GM21367 (cell line): ENCODE measurements at regions not wholly inside any gene's neighbourhood (a gene's known extent, or its start where the extent isn't known, plus 50 kb on each side); places are given as distances from the start of the nearest gene placed in this dataset.
"Not testable (repeated sequence)": the region's sequence is repeated elsewhere in the genome, so short reads cannot be mapped to it uniquely, and the experiment has no call there.

Experiments used
- ATAC-seq: cut with Tn5 transposase; IDR thresholded peaks from one replicate; pipeline ENCODE4 v1.9.1; 2021; ENCODE audit not compliant: unreplicated experiment

DNA sequence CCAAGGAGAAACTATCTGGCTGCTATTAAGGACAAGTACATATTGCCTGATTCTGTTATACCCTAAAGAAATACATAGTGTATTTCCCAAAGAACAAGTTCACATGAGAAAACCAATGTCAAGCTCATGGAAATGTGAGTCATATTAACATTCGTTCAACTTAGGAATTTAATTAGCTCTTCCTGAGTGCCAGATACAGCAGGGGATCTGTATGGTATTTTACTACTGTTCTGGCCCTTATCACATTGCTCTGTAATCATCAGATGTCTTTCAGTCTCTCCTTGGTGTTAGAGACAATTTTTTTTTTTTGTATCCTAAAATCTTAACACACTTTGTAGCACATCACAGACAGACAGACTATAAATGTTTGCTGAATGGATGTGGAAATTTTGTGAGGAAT is 395.0 kb upstream of the CRIM1 start:
- no peak for ATAC-seq

DNA sequence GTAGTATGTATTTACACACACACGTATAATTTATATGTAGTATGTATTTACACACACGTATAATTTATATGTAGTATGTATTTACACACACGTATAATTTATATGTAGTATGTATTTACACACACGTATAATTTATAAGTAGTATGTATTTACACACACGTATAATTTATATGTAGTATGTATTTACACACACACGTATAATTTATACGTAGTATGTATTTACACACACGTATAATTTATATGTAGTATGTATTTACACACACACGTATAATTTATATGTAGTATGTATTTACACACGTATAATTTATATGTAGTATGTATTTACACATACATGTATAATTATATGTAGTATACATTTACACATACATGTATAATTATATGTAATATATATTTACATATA is 398.5 kb upstream of the CRIM1 start:
- not testable (repeated sequence) for ATAC-seq

DNA sequence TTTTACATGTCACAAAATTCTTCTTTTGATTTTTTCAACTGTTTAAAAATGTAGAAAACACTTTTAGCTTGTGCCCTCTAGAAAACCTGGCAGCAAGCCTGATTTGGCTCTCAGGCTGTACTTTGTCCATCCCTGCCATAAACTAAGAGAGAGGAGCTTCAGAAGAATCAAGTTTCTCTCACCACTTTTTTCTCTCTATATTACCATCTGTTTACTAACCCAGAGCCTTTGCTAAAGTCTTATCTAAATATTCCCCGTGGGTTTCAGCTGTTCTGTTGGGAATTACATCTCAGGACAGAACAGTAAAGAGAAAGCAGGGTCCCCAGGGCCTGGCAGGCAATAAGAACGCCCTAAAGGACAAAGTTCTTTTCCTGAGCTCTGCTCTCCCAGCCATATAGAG is 409.1 kb upstream of the CRIM1 start:
- no peak for ATAC-seq

DNA sequence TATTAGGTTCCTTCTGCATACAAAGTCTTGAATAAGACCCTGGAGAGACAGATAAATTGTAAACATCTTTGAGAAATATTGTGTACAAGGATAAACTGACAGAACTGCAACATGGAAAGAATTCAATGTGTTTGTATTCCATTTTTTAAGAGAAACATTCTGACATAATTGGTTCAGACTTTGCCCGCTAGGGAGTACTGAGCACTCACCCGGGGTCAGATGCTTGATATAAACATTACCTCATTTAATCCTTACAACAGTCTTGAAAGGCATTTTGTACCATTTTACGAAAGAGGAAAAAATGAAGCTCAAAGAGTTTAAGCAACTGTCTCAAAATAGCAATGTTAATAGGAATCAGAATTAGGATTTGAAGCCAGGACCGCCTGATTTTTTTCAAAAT is 416.7 kb upstream of the CRIM1 start:
- ATAC-seq = no peak

DNA sequence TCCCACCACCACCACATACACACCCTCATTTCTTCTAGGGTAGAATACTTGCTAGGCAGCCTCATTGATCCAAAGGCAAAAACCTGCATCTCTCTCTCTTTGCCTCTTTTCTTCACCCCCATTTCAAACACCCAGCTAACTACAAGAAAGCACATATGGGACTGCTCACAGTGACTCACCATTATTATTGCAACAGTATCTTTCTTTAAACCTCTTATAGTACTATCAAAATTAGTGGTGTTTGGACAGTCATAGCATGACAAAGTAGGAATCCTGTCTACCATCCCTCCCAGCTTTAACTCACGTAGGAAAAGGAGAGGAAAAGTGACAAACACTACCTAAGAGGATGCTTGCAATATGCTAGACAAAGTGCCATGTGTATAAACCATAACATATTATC is 422.5 kb upstream of the CRIM1 start:
- no peak for ATAC-seq

GRCh38 chr2:35932276-35932963 is 423.2 kb upstream of the CRIM1 start:
- ATAC-seq = no peak

DNA sequence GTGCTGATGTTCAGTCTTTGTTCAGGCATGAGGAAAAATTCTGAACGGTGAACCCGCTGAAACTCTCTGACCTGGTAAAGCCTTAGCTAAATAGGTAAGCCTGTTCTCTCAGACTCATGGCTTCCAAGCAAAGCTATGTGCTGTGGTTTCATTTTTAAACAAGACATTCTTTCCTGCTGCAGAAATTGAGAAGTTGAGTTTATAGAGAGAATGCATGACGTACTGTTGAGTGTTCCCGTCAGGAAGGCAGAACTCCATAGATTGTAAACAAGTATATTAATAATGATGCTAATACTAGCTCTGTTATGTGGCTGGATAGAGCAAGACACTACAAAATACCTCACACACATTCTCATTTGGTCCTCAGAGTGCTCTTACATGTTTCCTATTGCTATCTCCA is 424.0 kb upstream of the CRIM1 start:
- no peak for ATAC-seq

GRCh38 chr2:35931115-35931514 is 424.5 kb upstream of the CRIM1 start:
- ATAC-seq = no peak

DNA sequence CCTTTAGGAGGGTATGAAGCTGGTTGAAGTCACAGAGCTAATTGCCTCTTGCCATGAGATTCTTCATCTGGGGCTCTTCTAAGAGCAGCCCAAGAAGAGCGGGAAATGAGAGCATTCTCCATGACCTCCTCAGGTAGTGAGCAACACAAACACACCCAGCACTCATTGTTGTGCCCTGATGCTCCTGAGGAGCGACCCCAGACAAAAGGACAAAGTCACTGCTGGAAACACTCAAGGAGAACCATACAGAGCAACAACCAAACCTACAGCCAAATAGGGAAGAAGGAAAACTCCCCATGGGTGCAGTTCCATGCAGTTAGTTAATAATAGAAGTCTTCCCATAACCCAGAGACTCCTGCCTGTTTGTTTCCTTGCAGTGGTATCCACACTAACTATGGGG is 426.0 kb upstream of the CRIM1 start:
- ATAC-seq = no peak

DNA sequence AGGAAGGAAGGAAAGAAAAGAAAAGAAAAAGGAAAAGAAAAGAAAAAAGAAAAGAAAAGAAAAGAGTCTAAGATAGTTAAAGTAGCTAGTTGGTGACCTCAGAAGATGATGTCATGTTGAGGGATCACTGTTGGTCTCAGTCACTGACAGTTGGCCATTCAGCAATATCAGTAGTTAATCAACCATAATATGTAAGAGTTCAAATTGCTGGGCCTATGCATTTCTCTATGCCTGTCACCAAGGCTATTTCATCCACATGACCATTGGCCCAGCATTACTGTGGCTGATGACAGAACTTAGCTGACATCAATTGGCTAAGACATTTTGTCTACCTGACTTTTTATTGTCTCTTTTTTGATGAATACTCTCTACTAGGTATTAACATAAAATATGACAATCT is 435.5 kb upstream of the CRIM1 start:
- no peak for ATAC-seq

GRCh38 chr2:35915261-35915660 is 440.3 kb upstream of the CRIM1 start:
- ATAC-seq = no peak

DNA sequence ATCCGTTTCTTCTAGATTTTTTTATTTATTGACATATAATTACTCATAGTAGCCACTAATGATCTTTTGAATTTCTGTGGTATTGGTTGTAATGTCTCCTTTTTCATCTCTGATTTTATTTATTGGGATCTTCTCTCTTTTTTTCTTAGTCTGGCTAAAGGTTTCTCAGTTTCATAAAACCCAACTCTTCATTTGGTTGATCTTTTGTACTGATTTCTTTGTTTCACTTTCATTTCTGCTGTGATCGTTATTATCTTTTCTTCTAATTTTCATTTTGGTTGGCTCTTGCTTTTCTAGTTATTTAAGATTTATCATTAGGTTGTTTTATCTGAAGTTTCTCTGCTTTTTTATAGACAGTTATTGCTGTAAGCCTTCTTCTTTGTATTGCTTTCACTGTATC is 463.6 kb upstream of the CRIM1 start:
- ATAC-seq = no peak

DNA sequence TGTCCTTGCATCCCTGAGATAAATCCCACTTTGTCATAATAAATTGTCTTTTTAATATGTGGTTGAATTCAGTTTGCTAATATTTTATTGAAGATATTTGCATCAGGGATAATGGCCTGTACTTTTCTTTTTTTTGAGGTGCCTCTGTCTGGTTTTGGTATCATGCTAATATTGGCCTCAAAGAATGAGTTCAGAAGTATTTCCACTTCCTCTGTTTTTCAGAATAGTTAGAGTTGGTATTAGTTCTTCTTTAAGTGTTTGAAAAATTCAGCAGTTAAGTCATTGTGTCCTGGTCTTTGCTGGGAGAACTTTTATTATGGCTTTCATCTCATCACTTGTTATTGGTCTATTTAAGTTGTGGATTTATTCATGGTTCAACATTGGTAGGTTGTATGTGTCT is 464.1 kb upstream of the CRIM1 start:
- ATAC-seq = no peak

- ATAC-seq = no peak
Observed at GRCh38 chr2:35887146-35887545, 468.4 kb upstream of the CRIM1 start.

GRCh38 chr2:35873921-35874320 is 481.7 kb upstream of the CRIM1 start:
- no peak for ATAC-seq

DNA sequence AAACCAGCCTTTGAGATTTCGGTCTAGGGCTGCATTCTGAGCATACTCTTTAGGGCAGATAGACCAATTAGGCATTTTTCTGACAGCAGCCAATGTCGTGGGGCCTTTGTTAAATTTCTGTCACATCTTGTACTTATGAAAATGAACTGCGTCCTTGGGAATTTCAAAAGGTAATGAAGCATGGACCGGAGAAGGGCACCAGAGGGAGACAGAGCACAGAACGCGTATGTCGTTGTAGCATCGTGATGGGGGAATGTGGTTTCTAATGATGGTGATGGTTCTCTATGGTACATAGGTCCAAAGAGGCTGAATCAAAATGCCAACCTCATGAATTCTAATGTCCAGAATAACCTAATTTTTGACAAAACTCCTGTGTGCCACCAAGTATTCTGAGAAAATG is 483.9 kb upstream of the CRIM1 start:
- ATAC-seq = no peak

GRCh38 chr2:35870713-35871112 is 484.9 kb upstream of the CRIM1 start:
- no peak for ATAC-seq

GRCh38 chr2:35864141-35864540 is 491.4 kb upstream of the CRIM1 start:
- no peak for ATAC-seq

GRCh38 chr2:35858216-35858615 is 497.4 kb upstream of the CRIM1 start:
- ATAC-seq = no peak

GRCh38 chr2:35857498-35857897 is 498.1 kb upstream of the CRIM1 start:
- no peak for ATAC-seq

GRCh38 chr2:35831385-35831784 is 524.2 kb upstream of the CRIM1 start:
- ATAC-seq = no peak

DNA sequence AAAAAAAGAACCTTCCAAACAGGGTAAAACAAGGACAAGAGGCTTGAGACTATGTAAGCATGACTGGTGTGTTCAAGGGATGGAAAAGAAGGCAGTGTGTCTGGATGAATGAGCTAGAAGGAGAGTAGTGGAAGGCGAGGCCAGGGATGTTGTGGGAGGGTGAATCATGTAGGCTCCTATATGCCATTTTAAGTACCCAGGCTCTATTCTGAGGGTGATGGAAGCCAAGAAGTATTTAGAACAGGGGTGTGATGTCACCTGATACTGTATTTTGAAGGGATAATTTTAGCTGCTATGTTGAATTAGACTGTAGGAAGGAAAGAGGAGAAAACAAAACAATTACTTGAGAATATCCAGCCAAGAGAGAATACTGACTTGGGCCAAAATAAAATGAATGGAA is 524.7 kb upstream of the CRIM1 start:
- no peak for ATAC-seq

DNA sequence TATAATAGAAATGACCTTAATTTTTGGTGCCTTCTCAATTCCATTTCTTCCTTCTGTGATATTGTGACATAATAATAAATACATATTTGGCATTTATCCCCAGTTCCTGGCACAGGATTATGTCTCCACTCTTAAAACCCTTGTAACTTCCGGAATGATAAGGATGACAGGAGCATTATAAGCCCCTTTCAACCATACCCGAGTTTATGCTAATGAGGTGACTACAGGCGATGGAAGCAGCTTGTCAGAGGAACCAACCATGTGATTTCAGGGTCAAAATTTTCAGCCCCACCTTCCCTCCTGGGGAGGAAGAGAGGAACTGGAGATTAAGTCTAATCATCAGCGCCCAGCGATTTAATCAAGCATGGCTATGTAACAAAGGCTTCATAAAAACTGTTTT is 528.5 kb upstream of the CRIM1 start:
- no peak for ATAC-seq

DNA sequence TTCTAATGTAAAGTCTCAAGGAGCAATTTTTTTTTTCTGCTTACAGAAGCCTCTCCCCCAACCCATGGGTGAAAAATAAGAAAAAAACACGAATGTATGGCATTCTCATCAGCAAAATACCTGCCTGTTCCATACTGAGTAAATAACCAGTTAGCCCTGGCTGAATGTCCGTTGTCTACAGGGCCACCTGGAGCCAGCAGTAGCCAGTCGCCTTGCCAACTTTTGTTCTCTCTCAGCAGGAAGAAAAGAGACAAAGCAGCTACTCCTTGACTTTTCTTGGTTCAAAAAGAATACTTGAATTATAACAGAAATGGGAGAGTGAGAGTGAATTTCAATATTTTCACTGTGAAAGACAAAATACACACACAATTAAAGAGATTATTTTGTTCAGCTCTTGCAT is 532.9 kb upstream of the CRIM1 start:
- no peak for ATAC-seq
